ENCODE measurements at regions not wholly inside any gene's neighbourhood (a gene's known extent, or its start where the extent isn't known, plus 50 kb on each side); places are given as distances from the start of the nearest gene placed in this dataset.

DNA sequence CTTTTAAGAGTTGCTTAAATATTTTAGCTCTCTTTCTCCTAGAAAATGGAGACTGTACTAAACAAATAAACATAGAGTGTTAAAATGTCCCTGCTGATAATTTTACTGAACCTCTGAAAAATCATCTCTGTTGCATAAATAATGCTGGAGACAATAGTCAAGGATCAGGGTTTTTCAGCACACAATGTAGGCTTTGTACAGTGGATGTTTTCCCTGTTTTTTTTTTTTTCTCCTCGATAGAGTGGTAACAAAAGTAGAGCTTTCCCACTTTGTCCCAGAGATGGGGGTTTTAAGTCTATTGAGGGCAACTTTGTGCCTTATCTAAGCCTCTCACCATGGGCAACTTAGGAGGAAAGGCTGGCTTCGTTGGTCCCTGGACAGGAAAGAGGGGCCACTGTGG, 222.6 kb upstream of the HDDC2 start:
- no peaks in the 10 kb centered on the region for H3K9me1 ChIP-seq (replicated peaks; ENCODE audit: control insufficient read depth, extremely low read depth, insufficient read depth, low read length)
- BruUV-seq (replicated peaks) = no TSS peak
- dilution Hi-C loops (cut with MboI; ENCODE audit: extremely low pct_ligation_motif_present, low sequenced_read_pairs) = no loop called here
- H3K4me2 ChIP-seq (ENCODE audit: insufficient read depth, low read length) = no peak overlapping the region
- no peaks in the 10 kb centered on the region for H3K4me1 ChIP-seq (ENCODE audit: control insufficient read depth, extremely low read depth, insufficient read depth, low read length)
- H3K9me3 ChIP-seq (replicated peaks; ENCODE audit: control insufficient read depth, insufficient read depth, low read length) = no peaks in the 10 kb centered on the region
- FAIRE-seq = no peak
- H3K36me3 ChIP-seq (ENCODE audit: control insufficient read depth in 2 of 2, extremely low read depth in 1 of 2, insufficient read depth in 2 of 2, low read length in 2 of 2) = no peaks in the 10 kb centered on the region
- intact Hi-C loops (cut with micrococcal nuclease) = no loop called here
- ChIA-PET CTCF (interaction anchor here (0.9 to 1.2 kb wide), 2 partner anchors 10 to 22 kb away, joined by 3 read pairs; no protein-coding TSS in a partner anchor), POLR2A (no interaction called here)
- TF ChIP-seq MYC (IDR thresholded peaks at IDR 0.05; ENCODE audit: low read depth, low read length) (no peak), JUN (IDR thresholded peaks at IDR 0.05; ENCODE audit: borderline replicate concordance, insufficient read depth, insufficient read length, low read depth) (no peak), FOS (IDR thresholded peaks at IDR 0.05; ENCODE audit: borderline replicate concordance, insufficient read depth, low read length) (no peak), POLR2A (IDR thresholded peaks at IDR 0.05; ENCODE audit: low read depth, low read length) (no peak), POLR2AphosphoS5 (IDR thresholded peaks at IDR 0.05; ENCODE audit: insufficient read depth, low read depth, low read length) (no peak), GATA2 (IDR thresholded peaks at IDR 0.05; ENCODE audit: insufficient read depth, insufficient read length, low read depth, low read length) (no peak), EZH2 (IDR thresholded peaks at IDR 0.05; ENCODE audit: borderline replicate concordance, low read depth, low read length, severe bottlenecking) (no peak)
- TF ChIP-seq, protein P1, sequence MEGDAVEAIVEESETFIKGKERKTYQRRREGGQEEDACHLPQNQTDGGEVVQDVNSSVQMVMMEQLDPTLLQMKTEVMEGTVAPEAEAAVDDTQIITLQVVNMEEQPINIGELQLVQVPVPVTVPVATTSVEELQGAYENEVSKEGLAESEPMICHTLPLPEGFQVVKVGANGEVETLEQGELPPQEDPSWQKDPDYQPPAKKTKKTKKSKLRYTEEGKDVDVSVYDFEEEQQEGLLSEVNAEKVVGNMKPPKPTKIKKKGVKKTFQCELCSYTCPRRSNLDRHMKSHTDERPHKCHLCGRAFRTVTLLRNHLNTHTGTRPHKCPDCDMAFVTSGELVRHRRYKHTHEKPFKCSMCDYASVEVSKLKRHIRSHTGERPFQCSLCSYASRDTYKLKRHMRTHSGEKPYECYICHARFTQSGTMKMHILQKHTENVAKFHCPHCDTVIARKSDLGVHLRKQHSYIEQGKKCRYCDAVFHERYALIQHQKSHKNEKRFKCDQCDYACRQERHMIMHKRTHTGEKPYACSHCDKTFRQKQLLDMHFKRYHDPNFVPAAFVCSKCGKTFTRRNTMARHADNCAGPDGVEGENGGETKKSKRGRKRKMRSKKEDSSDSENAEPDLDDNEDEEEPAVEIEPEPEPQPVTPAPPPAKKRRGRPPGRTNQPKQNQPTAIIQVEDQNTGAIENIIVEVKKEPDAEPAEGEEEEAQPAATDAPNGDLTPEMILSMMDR (IDR thresholded peaks at IDR 0.05; ENCODE audit: extremely low read depth in 1 of 2, insufficient read depth in 1 of 2, low read depth in 1 of 2, low read length in 2 of 2) = no peak
- TF ChIP-seq, protein P2, sequence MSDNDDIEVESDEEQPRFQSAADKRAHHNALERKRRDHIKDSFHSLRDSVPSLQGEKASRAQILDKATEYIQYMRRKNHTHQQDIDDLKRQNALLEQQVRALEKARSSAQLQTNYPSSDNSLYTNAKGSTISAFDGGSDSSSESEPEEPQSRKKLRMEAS (IDR thresholded peaks at IDR 0.05; ENCODE audit: insufficient read depth, insufficient read length) = no peak
- H4K20me1 ChIP-seq (replicated peaks; ENCODE audit: control insufficient read depth, extremely low read depth, insufficient read depth, low read length) = no peaks in the 10 kb centered on the region
- H2AFZ ChIP-seq (ENCODE audit: low read depth, low read length) = no peak overlapping the region
- DNase-seq (ENCODE audit: low read depth, low spot score) = no peak
- no peak overlapping the region for H3K9ac ChIP-seq (replicated peaks; ENCODE audit: extremely low read depth, insufficient read depth, low read length)
- H3K27me3 ChIP-seq (ENCODE audit: control insufficient read depth in 2 of 2, insufficient read depth in 2 of 2, low read length in 2 of 2) = peaks cover 7 to 16% of the 10 kb centered on the region in 2 experiments
- no peaks in the 10 kb centered on the region for H3K79me2 ChIP-seq (ENCODE audit: control insufficient read depth, insufficient read depth, low read length)
- H3K27ac ChIP-seq (ENCODE audit: insufficient read depth, low read depth, low read length) = no peak overlapping the region
- no peak overlapping the region for H3K4me3 ChIP-seq (replicated peaks in 1 of 3; ENCODE audit: insufficient read depth in 1 of 3, low read depth in 1 of 3, low read length in 3 of 3)

Measured in endothelial cell of umbilical vein (primary cell).